OCI-LY7 (cell line): ENCODE measurements at regions not wholly inside any gene's neighbourhood (a gene's known extent, or its start where the extent isn't known, plus 50 kb on each side); places are given as distances from the start of the nearest gene placed in this dataset.

Experiments
- BruUV-seq: library from RNA; stranded (reverse); fragments of 400-500 nt; replicated peaks from 2 replicates; lab custom pipeline; 2021; lab: Mats Ljungman, UMichigan
- CTCF ChIA-PET: fragments of 300-600 bp; sonication (Branson Sonifier 250); formaldehyde crosslinking; loops from one replicate; lab custom pipeline; 2022; ENCODE audit warnings: antibody characterized with exemption; ENCODE audit not compliant: unreplicated experiment; lab: Charles Lee
- POLR2A ChIA-PET: fragments of 300-600 bp; sonication (Branson Sonifier 250); formaldehyde crosslinking; loops from one replicate; lab custom pipeline; 2022; ENCODE audit warnings: antibody characterized with exemption; lab: Charles Lee
- DNase-seq: peaks from one replicate; pipeline ENCODE4 v3.0.0-alpha.2; 2015; ENCODE audit warnings: low spot score
- H2AFZ ChIP-seq: fragments of 200-600 bp; sonication (generic), shearing (Covaris generic); 2 replicates; pipeline ENCODE4 v1.6.1; 2014; ENCODE audit warnings: mild to moderate bottlenecking, antibody characterized with exemption, low read length, moderate library complexity
- H3K27ac ChIP-seq: fragments of 200-600 bp; sonication (generic); 2 replicates; pipeline ENCODE4 v1.5.1; 2014; ENCODE audit warnings: mixed run types, low read depth, mild to moderate bottlenecking, moderate library complexity, low read length, inconsistent platforms; ENCODE audit not compliant: poor library complexity, severe bottlenecking
- H3K36me3 ChIP-seq: fragments of 200-600 bp; sonication (generic); 2 replicates; pipeline ENCODE4 v1.6.1; 2014; ENCODE audit warnings: mild to moderate bottlenecking, antibody characterized with exemption, low read length, moderate library complexity, mixed read lengths; ENCODE audit not compliant: insufficient read depth
- H3K4me1 ChIP-seq: fragments of 200-600 bp; sonication (generic); 2 replicates; pipeline ENCODE4 v1.5.1; 2014; ENCODE audit warnings: mild to moderate bottlenecking, low read length; ENCODE audit not compliant: insufficient read depth, poor library complexity, severe bottlenecking
- H3K4me2 ChIP-seq: fragments of 200-600 bp; sonication (generic); 2 replicates; pipeline ENCODE4 v1.6.1; 2014; ENCODE audit warnings: mild to moderate bottlenecking, low read length
- H3K4me3 ChIP-seq: fragments of 200-600 bp; sonication (generic); 2 replicates; pipeline ENCODE4 v1.5.1; 2014; ENCODE audit warnings: mild to moderate bottlenecking, low read depth, low read length; ENCODE audit not compliant: poor library complexity, severe bottlenecking
- H3K79me2 ChIP-seq: fragments of 200-600 bp; sonication (generic); 2 replicates; pipeline ENCODE4 v1.6.1; 2016; ENCODE audit warnings: low read depth, mild to moderate bottlenecking, low read length, moderate library complexity, mixed read lengths; ENCODE audit not compliant: insufficient read depth
- H3K9me2 ChIP-seq: fragments of 200-600 bp; sonication (generic); 2 replicates; pipeline ENCODE4 v1.6.1; 2016; ENCODE audit warnings: mild to moderate bottlenecking, low read length, mixed read lengths; ENCODE audit not compliant: insufficient read depth
- H3K9me3 ChIP-seq: fragments of 200-600 bp; sonication (generic); 2 replicates; pipeline ENCODE4 v1.6.1; 2014; ENCODE audit warnings: mild to moderate bottlenecking, mixed run types, low read length, mixed read lengths
- H4K20me1 ChIP-seq: fragments of 200-600 bp; sonication (generic); 2 replicates; pipeline ENCODE4 v1.6.1; 2014; ENCODE audit warnings: mild to moderate bottlenecking, antibody characterized with exemption, low read length, moderate library complexity, mixed read lengths; ENCODE audit not compliant: insufficient read depth
- EZH2phosphoT487 ChIP-seq: fragments of 200-600 bp; sonication (generic); IDR thresholded peaks from 2 replicates; pipeline ENCODE4 v1.6.1; 2018; ENCODE audit warnings: low read depth, borderline replicate concordance, mild to moderate bottlenecking, mixed run types, antibody characterized with exemption, low read length, moderate library complexity, mixed read lengths
- intact Hi-C: fragments of 100-400 bp; cut with micrococcal nuclease; formaldehyde crosslinking; loops from one replicate; pipeline ENCODE4 v1.10.0; 2022; ENCODE audit not compliant: unreplicated experiment
- TF ChIP-seq, protein P1 (sequence below): fragments of 200-600 bp; sonication (generic); conservative IDR thresholded peaks from 2 replicates; pipeline ENCODE4 v1.5.1; 2014; ENCODE audit warnings: mild to moderate bottlenecking, antibody characterized with exemption, low read length, moderate library complexity, mixed read lengths

DNA sequence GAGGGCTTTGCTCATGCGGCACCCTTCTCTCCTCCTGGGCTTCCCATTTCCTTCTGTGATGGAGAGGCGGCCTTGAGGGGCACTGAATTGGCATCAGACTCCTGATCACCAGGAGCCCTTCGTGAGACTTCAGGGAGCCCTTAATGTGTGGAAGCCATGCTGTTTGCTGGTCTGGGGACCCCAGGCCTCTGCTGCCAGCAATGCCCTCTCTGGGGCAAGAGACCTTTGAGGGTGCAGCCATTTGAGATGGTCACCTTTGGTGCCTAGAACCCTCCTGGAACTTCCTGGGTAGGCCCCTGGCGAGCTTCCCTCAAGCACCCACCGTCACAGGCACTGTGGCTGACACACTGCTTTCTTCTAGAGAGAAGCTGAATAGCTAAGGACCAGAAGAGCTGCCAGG, 338.7 kb upstream of the IRX4 start:
- no peaks in the 10 kb centered on the region for H3K9me2 ChIP-seq
- H3K4me1 ChIP-seq: no peaks in the 10 kb centered on the region
- no peak for DNase-seq
- no peaks in the 10 kb centered on the region for H3K36me3 ChIP-seq
- no peaks in the 10 kb centered on the region for H3K9me3 ChIP-seq
- H3K4me2 ChIP-seq: no peak overlapping the region
- no peaks in the 10 kb centered on the region for H4K20me1 ChIP-seq
- H3K27ac ChIP-seq: no peak overlapping the region
- H3K4me3 ChIP-seq: no peak overlapping the region
- H3K79me2 ChIP-seq: no peaks in the 10 kb centered on the region
- no peak overlapping the region for H2AFZ ChIP-seq
- ChIA-PET CTCF (no interaction called here), POLR2A (no interaction called here)
- BruUV-seq: no TSS peak
- TF ChIP-seq, protein P1, sequence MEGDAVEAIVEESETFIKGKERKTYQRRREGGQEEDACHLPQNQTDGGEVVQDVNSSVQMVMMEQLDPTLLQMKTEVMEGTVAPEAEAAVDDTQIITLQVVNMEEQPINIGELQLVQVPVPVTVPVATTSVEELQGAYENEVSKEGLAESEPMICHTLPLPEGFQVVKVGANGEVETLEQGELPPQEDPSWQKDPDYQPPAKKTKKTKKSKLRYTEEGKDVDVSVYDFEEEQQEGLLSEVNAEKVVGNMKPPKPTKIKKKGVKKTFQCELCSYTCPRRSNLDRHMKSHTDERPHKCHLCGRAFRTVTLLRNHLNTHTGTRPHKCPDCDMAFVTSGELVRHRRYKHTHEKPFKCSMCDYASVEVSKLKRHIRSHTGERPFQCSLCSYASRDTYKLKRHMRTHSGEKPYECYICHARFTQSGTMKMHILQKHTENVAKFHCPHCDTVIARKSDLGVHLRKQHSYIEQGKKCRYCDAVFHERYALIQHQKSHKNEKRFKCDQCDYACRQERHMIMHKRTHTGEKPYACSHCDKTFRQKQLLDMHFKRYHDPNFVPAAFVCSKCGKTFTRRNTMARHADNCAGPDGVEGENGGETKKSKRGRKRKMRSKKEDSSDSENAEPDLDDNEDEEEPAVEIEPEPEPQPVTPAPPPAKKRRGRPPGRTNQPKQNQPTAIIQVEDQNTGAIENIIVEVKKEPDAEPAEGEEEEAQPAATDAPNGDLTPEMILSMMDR: no peak
- TF ChIP-seq EZH2phosphoT487: no peak
- intact Hi-C loops: no loop called here

DNA sequence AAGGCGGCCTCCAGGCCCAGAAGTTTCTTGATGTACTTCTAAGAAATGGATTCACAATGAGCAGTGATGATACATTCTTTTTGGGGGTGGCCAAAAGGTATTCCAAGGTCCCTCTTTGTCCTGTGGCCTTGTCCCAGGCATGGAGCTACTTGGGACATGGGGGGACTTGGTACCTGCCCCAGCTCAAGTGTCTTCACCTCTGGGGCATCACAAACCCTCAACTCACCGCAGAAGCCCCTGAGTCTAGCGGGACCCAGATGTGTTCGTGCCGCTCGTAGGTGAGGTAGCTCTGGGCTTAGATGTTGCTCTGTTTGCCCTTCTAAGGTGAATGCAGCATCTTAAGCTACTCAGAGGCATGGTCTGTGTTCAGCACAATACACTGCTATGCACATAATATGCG, 338.0 kb upstream of the IRX4 start:
- POLR2A ChIA-PET: no interaction called here

DNA sequence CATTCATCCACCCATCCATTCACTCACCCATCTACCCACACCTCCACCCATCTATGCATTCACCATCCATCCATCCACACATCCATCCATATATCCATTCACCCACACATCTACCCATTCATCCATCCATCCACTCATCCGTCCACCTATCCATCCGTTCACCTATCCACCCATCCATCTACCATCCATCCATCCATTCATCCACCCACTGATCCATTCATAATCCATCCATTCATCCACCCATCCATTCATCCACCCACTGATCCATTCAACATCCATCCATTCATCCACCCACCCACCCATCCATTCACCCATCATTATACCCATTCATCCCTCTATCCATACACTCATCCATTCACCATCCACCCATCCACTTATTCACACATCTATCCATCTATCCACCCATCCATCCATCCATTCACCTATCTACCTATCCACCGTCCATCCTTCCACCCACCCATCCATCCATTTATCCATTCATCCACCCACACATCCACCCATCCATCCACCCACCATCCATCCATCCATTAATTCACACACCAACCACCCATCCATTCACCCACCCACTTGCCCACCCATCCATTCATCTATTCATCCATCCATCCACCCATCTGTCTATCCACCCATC, 336.5 kb upstream of the IRX4 start:
- H3K36me3 ChIP-seq: no peaks in the 10 kb centered on the region
- no peak overlapping the region for H2AFZ ChIP-seq
- no peaks in the 10 kb centered on the region for H3K4me1 ChIP-seq
- TF ChIP-seq, protein P1: no peak
- TF ChIP-seq EZH2phosphoT487: no peak
- no TSS peak for BruUV-seq
- H3K27ac ChIP-seq: no peak overlapping the region
- H3K4me2 ChIP-seq: no peak overlapping the region
- no peaks in the 10 kb centered on the region for H3K9me3 ChIP-seq
- ChIA-PET CTCF (no interaction called here), POLR2A (no interaction called here)
- intact Hi-C loops: no loop called here
- no peaks in the 10 kb centered on the region for H3K9me2 ChIP-seq
- no peaks in the 10 kb centered on the region for H4K20me1 ChIP-seq
- no peak for DNase-seq
- H3K4me3 ChIP-seq: no peak overlapping the region
- H3K79me2 ChIP-seq: no peaks in the 10 kb centered on the region

More for the DNA sequence above, 338.0 kb upstream of the IRX4 start:
- no peaks in the 10 kb centered on the region for H3K9me2 ChIP-seq
- H2AFZ ChIP-seq: no peak overlapping the region
- no peaks in the 10 kb centered on the region for H3K9me3 ChIP-seq
- H3K79me2 ChIP-seq: no peaks in the 10 kb centered on the region
- H3K4me1 ChIP-seq: no peaks in the 10 kb centered on the region
- no peak overlapping the region for H3K4me2 ChIP-seq
- intact Hi-C loops: no loop called here
- H3K27ac ChIP-seq: no peak overlapping the region
- no peak overlapping the region for H3K4me3 ChIP-seq
- H3K36me3 ChIP-seq: no peaks in the 10 kb centered on the region
- no TSS peak for BruUV-seq
- no peak for TF ChIP-seq EZH2phosphoT487
- TF ChIP-seq, protein P1: no peak
- no peaks in the 10 kb centered on the region for H4K20me1 ChIP-seq
- no peak for DNase-seq
- CTCF ChIA-PET: no interaction called here
